Cardiac septum (tissue), 1 donor: ENCODE measurements at regions not wholly inside any gene's neighbourhood (a gene's known extent, or its start where the extent isn't known, plus 50 kb on each side); places are given as distances from the start of the nearest gene placed in this dataset.

ENCODE experiments used
- DNase-seq: peaks from one replicate; pipeline ENCODE4 v3.0.0-alpha.2; 2020; ENCODE audit warnings: low spot score
- intact Hi-C: fragments of 100-400 bp; cut with DNase I; formaldehyde crosslinking; loops from one replicate; pipeline ENCODE4 v1.14.0; 2022
- donor health status: DM: no; HTN: no; CAD: no.

GRCh38 chr10:52437205-52437646 is 123.1 kb downstream of the DKK1 start:
- intact Hi-C loops: no loop called here

GRCh38 chr10:52438119-52438518 is 124.0 kb downstream of the DKK1 start:
- intact Hi-C loops: no loop called here
- DNase-seq: no peak

More at GRCh38 chr10:52437205-52437646, 123.1 kb downstream of the DKK1 start:
- no peak for DNase-seq

GRCh38 chr10:52440612-52441285 is 126.7 kb downstream of the DKK1 start:
- DNase-seq: no peak
- intact Hi-C loops: no loop called here

- DNase-seq: no peak
- intact Hi-C loops: no loop called here
Measured at GRCh38 chr10:52442576-52442975, 128.5 kb downstream of the DKK1 start.

- intact Hi-C loops: no loop called here
- no peak for DNase-seq
Measured at GRCh38 chr10:52443419-52444388, 129.6 kb downstream of the DKK1 start.

GRCh38 chr10:52446391-52446790 is 132.3 kb downstream of the DKK1 start:
- intact Hi-C loops: no loop called here
- DNase-seq: no peak

GRCh38 chr10:52447931-52448353 is 133.9 kb downstream of the DKK1 start:
- no peak for DNase-seq
- intact Hi-C loops: no loop called here

- no peak for DNase-seq
- intact Hi-C loops: no loop called here
Measured at GRCh38 chr10:52450762-52451291, 136.7 kb downstream of the DKK1 start.

GRCh38 chr10:52451817-52452216 is 137.7 kb downstream of the DKK1 start:
- intact Hi-C loops: no loop called here
- no peak for DNase-seq

- DNase-seq: no peak
- intact Hi-C loops: no loop called here
Measured at GRCh38 chr10:52452600-52453493, 138.8 kb downstream of the DKK1 start.

GRCh38 chr10:52453501-52453900 is 139.4 kb downstream of the DKK1 start:
- intact Hi-C loops: no loop called here
- no peak for DNase-seq

GRCh38 chr10:52454491-52454890 is 140.4 kb downstream of the DKK1 start:
- intact Hi-C loops: no loop called here
- no peak for DNase-seq

- no peak for DNase-seq
Measured at GRCh38 chr10:52455098-52455497, 141.0 kb downstream of the DKK1 start.

GRCh38 chr10:52459097-52459496 is 145.0 kb downstream of the DKK1 start:
- intact Hi-C loops: no loop called here
- no peak for DNase-seq

More at GRCh38 chr10:52455098-52455497, 141.0 kb downstream of the DKK1 start:
- intact Hi-C loops: no loop called here

GRCh38 chr10:52463826-52464225 is 149.7 kb downstream of the DKK1 start:
- intact Hi-C loops: no loop called here
- no peak for DNase-seq

GRCh38 chr10:52464368-52465124 is 150.5 kb downstream of the DKK1 start:
- no peak for DNase-seq
- intact Hi-C loops: no loop called here

GRCh38 chr10:52465202-52465601 is 151.1 kb downstream of the DKK1 start:
- intact Hi-C loops: no loop called here
- DNase-seq: no peak

- DNase-seq: no peak
- intact Hi-C loops: no loop called here
Measured at GRCh38 chr10:52466464-52466863, 152.4 kb downstream of the DKK1 start.
